ENCODE measurements at regions not wholly inside any gene's neighbourhood (a gene's known extent, or its start where the extent isn't known, plus 50 kb on each side); places are given as distances from the start of the nearest gene placed in this dataset.

DNA sequence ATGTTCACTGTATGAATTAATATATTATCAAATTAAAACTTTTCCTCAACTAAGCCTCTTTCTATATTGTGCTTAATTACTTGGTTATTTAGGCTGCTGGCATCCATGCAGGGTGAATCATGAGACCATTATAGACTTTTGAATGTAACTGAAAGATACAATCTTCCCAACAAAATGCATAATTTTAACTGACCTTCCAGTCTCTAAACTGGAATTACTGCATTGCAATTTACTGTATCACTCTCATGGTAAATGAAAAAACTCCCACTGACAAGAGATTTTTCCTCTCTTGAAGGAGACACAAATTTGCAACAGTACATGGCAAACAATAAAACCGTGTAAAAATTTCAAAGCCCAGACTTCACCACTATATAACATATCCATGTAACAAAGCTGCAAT is 349.5 kb downstream of the DRD1 start:
- DNase-seq (ENCODE audit: low read depth), result no peak
- TF ChIP-seq, protein P1, sequence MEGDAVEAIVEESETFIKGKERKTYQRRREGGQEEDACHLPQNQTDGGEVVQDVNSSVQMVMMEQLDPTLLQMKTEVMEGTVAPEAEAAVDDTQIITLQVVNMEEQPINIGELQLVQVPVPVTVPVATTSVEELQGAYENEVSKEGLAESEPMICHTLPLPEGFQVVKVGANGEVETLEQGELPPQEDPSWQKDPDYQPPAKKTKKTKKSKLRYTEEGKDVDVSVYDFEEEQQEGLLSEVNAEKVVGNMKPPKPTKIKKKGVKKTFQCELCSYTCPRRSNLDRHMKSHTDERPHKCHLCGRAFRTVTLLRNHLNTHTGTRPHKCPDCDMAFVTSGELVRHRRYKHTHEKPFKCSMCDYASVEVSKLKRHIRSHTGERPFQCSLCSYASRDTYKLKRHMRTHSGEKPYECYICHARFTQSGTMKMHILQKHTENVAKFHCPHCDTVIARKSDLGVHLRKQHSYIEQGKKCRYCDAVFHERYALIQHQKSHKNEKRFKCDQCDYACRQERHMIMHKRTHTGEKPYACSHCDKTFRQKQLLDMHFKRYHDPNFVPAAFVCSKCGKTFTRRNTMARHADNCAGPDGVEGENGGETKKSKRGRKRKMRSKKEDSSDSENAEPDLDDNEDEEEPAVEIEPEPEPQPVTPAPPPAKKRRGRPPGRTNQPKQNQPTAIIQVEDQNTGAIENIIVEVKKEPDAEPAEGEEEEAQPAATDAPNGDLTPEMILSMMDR (conservative IDR thresholded peaks at IDR 0.05; ENCODE audit: low read length), result no peak
- no peak overlapping the region for H3K4me3 ChIP-seq (ENCODE audit: low read length)

DNA sequence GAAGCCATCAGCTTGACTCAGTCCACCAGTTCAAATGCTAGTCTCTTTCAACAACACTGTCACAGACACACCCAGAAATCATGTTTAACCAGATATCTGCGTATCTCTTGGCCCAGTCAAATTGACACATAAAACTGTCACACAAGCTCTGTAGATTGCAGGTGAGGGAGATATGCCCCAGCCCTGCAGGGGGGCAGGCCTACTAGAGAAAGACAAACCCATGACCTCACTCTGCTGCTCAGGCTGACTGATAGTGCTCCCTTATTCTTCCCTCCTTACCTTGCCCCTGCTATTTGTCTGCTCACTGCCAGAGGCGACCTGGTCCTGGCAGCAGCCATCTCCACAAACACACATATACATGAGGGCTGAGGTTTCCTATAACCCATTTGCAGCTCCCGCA is 351.3 kb downstream of the DRD1 start:
- TF ChIP-seq, protein P1 (conservative IDR thresholded peaks at IDR 0.05; ENCODE audit: low read length), result no peak
- no peak for DNase-seq (ENCODE audit: low read depth)
- H3K4me3 ChIP-seq (ENCODE audit: low read length), result no peak overlapping the region

DNA sequence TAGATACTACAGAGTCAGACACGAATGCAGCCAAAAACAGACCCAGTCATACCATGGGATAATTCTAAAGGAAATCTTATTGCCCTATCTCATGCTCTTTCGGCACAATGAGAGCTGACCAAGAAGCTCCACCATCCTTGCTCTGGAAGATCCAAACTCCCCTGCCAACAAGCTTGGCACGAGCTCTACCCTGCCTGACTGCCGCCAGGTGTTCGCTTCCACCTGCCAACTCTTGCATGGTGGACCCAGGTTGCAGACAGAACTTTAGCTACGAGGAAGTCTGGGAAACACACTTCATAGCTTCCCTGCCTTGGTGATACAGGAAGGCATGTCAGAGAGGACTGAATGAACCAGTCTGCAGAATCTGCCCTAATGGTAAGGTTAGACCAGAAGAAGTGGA is 355.0 kb downstream of the DRD1 start:
- DNase-seq (ENCODE audit: low read depth), result no peak
- TF ChIP-seq, protein P1 (conservative IDR thresholded peaks at IDR 0.05; ENCODE audit: low read length), result no peak

DNA sequence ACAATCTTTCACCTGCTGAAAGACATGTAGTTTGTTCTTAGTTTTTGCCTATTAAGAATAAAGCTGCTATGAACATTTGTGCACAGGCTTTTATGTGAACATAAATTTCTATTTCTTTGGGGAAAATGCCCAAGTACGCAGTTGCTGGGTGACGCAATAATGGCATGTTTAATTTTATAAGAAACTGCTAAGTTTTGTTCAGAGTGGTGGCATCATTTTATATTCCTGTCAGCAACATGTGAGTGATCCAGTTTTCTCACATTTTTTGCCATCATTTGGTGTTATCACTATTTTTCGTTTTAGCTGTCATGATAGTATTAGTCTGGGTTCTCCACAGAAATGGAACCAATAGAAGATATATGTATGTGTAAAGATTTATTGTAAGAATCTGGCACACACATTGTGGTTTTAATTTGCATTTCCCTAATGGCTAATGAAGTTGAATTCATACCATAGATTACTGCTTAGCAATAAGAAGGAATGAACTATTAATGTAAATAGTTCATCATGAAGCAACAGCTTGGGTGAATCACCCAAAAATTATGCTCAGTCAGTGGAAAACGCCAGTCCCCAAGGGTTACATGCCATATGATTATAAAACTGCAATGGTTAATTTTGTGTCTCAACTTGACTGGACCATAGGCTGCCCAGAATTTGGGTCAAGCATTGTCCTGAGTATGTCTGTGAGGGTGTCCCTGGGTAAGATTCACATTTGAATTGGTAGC is 358.6 kb downstream of the MSX2 start:
- TF ChIP-seq, protein P1 (conservative IDR thresholded peaks at IDR 0.05; ENCODE audit: low read length), result no peak
- H3K4me3 ChIP-seq (ENCODE audit: low read length), result no peak overlapping the region
- DNase-seq (ENCODE audit: low read depth), result no peak

More for the DNA sequence above, 355.0 kb downstream of the DRD1 start:
- no peak overlapping the region for H3K4me3 ChIP-seq (ENCODE audit: low read length)

DNA sequence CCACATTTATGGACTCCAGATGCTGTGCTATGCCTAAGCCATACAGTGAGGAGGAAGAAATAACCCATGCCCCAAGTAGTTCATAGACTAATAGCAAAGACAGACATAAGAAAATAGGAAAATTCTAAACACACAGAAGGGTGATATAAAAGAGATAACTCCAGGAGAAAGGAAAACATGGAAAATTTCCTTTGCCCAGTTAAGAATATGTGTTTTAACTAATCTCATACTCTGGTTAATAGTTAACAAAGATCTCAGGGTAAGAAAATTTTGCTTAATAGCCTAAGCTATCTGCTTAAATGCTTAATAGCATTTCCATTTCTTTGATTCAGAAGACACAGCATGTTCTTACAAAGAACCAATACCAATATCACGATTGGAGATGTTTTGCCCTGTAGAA is 358.0 kb downstream of the MSX2 start:
- no peak for DNase-seq (ENCODE audit: low read depth)
- TF ChIP-seq, protein P1 (conservative IDR thresholded peaks at IDR 0.05; ENCODE audit: low read length), result no peak
- H3K4me3 ChIP-seq (ENCODE audit: low read length), result no peak overlapping the region

DNA sequence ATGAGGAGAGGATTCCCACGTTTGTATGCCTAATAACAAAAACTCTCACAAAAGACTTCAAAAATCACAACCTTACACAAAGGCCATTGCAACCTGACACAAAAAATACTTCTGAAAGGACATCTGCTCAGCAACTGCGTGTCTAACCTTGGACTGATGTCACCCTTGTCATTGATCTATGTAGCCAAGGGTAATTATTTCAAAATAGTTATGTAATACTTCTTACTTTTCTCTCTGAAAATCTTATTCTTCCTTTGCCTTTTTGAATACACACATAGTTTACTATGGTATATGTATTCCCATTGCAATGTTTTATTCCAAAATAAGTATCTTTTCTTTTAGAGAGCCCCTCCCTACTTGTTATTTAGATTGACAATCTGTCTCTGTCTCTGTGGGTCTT is 355.3 kb downstream of the MSX2 start:
- no peak for DNase-seq (ENCODE audit: low read depth)
- TF ChIP-seq, protein P1 (conservative IDR thresholded peaks at IDR 0.05; ENCODE audit: low read length), result no peak
- no peak overlapping the region for H3K4me3 ChIP-seq (ENCODE audit: low read length)

DNA sequence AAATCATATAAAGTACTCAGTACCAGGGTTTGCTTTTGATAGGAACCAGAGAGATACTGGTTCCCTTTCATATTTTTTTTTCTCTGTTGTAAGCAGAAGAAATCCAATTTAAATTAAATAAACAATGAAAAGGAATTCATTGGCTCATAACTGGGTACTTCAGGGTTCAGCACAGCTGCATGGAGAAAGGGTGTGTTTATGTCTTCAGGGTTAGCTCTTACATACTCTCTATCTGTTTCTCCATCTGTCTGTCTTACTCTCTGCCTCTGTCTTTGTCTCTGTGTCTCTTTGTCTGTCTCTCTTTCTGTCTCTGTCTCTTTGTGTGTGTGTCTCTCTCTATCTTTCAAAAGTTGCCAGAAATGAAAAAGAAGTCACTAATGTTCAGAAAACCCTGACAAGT is 345.9 kb downstream of the MSX2 start:
- TF ChIP-seq, protein P1 (conservative IDR thresholded peaks at IDR 0.05; ENCODE audit: low read length), result no peak
- no peak overlapping the region for H3K4me3 ChIP-seq (ENCODE audit: low read length)
- no peak for DNase-seq (ENCODE audit: low read depth)
